Stomach (tissue), 4 donors: ENCODE measurements at regions not wholly inside any gene's neighbourhood (a gene's known extent, or its start where the extent isn't known, plus 50 kb on each side); places are given as distances from the start of the nearest gene placed in this dataset.
"Not testable (repeated sequence)": the region's sequence is repeated elsewhere in the genome, so short reads cannot be mapped to it uniquely, and the experiment has no call there.

ENCODE experiments used
- CTCF ChIP-seq, 7 experiments: fragments of 450-650 bp in 4 of 7; fragments of 200-600 bp in 3 of 7; sonication (generic) in 3 of 7; IDR thresholded peaks; one replicate each; pipeline ENCODE4 v1.5.1; 2016 to 2019; ENCODE audit warnings: antibody characterized with exemption in 7 of 7, control low read depth in 2 of 7, mild to moderate bottlenecking in 1 of 7
- POLR2A ChIP-seq, 4 donors: fragments of 450-650 bp; IDR thresholded peaks; one replicate each; pipeline ENCODE4 v1.6.1; 2016; ENCODE audit warnings: antibody characterized with exemption in 4 of 4, control low read depth in 2 of 4, mild to moderate bottlenecking in 1 of 4, moderate library complexity in 1 of 4

- not testable (repeated sequence) for TF ChIP-seq CTCF, POLR2A (IDR thresholded peaks at IDR 0.05)
These were observed 1725.6 kb downstream of the BRINP3 start for GRCh38 chr1:188752027-188752426.
